Neuron (in vitro differentiated cells): ENCODE measurements at regions not wholly inside any gene's neighbourhood (a gene's known extent, or its start where the extent isn't known, plus 50 kb on each side); places are given as distances from the start of the nearest gene placed in this dataset.
"Not testable (repeated sequence)": the region's sequence is repeated elsewhere in the genome, so short reads cannot be mapped to it uniquely, and the experiment has no call there.

Experiments used
- H2AFZ ChIP-seq: one replicate; pipeline ENCODE4 v1.6.1; 2013; ENCODE audit warnings: low read depth, mild to moderate bottlenecking, inconsistent platforms, low read length, moderate library complexity
- H3K27me3 ChIP-seq: one replicate; pipeline ENCODE4 v1.6.1; 2013; ENCODE audit warnings: low read length; ENCODE audit not compliant: insufficient read depth
- H3K36me3 ChIP-seq: one replicate; pipeline ENCODE4 v1.6.1; 2013; ENCODE audit warnings: low read length; ENCODE audit not compliant: insufficient read depth
- H3K4me1 ChIP-seq: one replicate; pipeline ENCODE4 v1.6.1; 2013; ENCODE audit warnings: low read length; ENCODE audit not compliant: insufficient read depth
- H3K4me3 ChIP-seq: 2 replicates; pipeline ENCODE4 v1.5.1; 2013; ENCODE audit warnings: mild to moderate bottlenecking, low read length, moderate library complexity
- H3K9me3 ChIP-seq: one replicate; pipeline ENCODE4 v1.6.1; 2013; ENCODE audit warnings: low read length

DNA sequence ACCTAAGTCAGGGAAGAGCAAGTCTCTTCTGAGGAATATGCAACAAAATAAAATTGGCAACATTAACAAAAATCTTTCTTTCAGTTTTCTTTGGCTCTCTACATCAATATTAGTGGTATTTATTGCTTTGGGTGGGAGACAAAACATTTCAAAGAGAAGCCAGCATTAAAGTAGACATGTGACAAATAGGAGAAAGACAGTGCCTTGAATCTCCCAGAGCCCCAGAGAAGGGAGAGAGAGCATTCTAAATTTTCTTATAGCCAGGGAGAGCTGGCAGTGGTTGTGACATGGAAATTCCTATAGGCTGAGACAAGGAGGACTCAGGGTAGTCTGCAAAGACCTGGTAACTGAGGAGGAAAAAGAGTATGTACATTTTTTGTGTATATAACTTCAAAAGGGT, 79.4 kb upstream of the NREP start:
- no peaks in the 10 kb centered on the region for H3K27me3 ChIP-seq
- no peaks in the 10 kb centered on the region for H3K36me3 ChIP-seq
- H3K4me3 ChIP-seq = no peak overlapping the region
- H3K9me3 ChIP-seq = no peaks in the 10 kb centered on the region
- no peaks in the 10 kb centered on the region for H3K4me1 ChIP-seq
- no peak overlapping the region for H2AFZ ChIP-seq

DNA sequence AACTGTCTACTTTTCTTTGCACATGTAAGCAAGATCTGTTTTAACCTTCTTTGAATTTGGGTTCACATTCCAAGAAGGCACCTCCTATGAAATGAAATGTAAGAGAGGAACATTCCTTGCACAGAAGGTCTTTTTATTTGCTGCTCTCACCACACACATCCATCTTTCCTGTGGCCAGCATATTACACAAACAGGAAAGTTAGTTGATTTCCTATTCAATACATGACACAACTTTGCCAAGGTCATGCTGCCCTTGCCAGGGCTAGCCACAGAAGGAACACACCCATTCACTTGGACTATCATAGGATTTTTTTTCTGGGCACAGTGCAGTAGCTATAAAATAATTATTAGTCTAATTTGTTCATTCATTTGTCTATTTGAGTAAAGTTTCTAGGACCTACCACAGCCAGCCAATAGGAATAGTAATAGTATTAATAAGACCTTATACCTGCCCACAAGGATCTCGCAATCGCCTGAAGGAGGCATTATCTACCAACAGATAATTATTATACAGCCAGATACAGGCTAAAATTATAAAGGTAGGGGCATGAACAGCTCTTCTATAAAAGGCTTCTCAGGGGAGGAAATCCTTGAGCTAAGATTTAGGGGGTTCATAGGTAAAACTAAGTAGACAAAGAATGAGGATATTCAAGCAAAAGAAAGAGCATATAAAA, 78.1 kb upstream of the NREP start:
- no peaks in the 10 kb centered on the region for H3K36me3 ChIP-seq
- H3K4me3 ChIP-seq = no peak overlapping the region
- no peaks in the 10 kb centered on the region for H3K27me3 ChIP-seq
- H3K9me3 ChIP-seq = no peaks in the 10 kb centered on the region
- no peaks in the 10 kb centered on the region for H3K4me1 ChIP-seq
- no peak overlapping the region for H2AFZ ChIP-seq

DNA sequence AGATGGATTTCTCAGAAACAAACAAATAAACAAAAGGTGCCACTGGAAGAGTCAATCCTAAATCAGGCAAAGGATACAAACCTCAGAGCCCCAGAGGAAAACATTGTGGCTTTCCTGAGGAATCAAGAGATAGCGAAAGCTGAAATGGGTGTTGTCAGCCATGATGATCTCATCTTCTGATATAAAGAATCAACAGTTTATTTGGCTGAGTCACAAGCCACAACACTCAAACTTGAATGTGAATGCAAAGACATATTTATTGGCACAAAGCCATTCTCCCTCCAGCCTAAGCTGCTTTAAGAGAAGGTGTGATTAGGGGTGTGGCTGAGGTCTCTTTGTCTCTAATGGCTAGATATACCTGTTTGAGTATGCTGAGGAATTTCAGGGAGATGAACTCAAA, 73.3 kb upstream of the NREP start:
- Histone ChIP-seq H3K4me3 (no peak overlapping the region), H3K27me3 (no peaks in the 10 kb centered on the region), H3K4me1 (no peaks in the 10 kb centered on the region), H3K9me3 (no peaks in the 10 kb centered on the region), H2AFZ (no peak overlapping the region), H3K36me3 (no peaks in the 10 kb centered on the region)

DNA sequence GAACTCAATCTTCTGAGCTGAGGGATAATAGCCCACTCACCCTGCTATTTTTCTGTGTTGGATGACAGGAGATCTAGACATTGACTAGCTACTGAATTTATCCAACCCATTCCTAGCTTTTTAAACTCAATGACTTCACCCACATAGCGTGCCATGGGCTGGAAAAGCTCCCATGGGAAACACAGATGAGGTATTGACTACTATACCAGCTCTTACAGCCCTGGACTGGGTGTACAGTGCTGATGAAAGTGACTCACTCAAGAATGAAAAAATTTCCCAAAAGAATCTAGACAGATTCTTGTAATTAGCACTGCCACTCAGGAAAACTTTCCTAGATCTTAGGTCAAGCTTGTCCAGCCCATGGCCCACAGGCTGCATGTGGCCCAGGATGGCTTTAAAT, 72.7 kb upstream of the NREP start:
- no peak overlapping the region for H3K4me3 ChIP-seq
- H3K4me1 ChIP-seq = no peaks in the 10 kb centered on the region
- H2AFZ ChIP-seq = no peak overlapping the region
- H3K9me3 ChIP-seq = no peaks in the 10 kb centered on the region
- no peaks in the 10 kb centered on the region for H3K36me3 ChIP-seq
- no peaks in the 10 kb centered on the region for H3K27me3 ChIP-seq

DNA sequence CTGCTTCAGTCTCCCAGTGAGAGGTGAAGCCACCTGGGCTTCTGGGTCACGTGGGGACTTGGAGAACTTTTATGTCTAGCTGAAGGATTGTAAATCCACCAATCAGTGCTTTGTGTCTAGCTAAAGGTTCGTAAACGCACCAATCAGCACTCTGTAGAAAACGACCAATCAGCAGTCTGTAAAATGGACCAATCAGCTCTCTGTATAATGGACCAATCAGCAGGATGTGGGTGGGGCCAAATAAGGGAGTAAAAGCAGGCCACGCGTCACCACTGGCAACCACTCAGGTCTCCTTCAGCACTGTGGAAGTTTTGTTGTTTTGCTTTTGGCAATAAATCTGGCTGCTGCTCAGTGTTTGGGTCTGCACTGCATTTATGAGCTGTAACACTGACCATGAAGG, 69.1 kb upstream of the NREP start:
- Histone ChIP-seq H3K4me1 (no peaks in the 10 kb centered on the region), H3K27me3 (no peaks in the 10 kb centered on the region), H3K4me3 (no peak overlapping the region), H3K36me3 (no peaks in the 10 kb centered on the region), H3K9me3 (no peaks in the 10 kb centered on the region), H2AFZ (no peak overlapping the region)

DNA sequence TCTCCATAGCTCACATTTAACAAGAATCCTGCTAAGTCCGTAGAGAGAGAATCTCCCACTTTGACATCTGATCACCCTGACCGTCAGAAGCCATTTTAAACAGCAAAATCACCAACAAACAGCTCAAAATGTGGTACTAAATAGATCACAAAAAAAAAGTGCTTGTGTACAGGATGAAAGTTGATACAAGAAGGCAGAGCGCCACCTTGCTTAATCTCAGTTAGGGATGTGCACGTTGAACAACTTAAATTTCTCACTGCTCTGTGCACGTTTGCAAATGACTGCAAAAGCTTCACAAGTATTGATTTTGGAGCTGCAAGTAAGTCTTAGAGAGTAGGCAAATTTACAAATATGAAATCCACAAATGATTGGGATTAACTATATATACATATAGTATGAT, 63.1 kb upstream of the NREP start:
- no peak overlapping the region for H2AFZ ChIP-seq
- H3K9me3 ChIP-seq = no peaks in the 10 kb centered on the region
- no peaks in the 10 kb centered on the region for H3K36me3 ChIP-seq
- no peak overlapping the region for H3K4me3 ChIP-seq
- H3K4me1 ChIP-seq = no peaks in the 10 kb centered on the region
- no peaks in the 10 kb centered on the region for H3K27me3 ChIP-seq

DNA sequence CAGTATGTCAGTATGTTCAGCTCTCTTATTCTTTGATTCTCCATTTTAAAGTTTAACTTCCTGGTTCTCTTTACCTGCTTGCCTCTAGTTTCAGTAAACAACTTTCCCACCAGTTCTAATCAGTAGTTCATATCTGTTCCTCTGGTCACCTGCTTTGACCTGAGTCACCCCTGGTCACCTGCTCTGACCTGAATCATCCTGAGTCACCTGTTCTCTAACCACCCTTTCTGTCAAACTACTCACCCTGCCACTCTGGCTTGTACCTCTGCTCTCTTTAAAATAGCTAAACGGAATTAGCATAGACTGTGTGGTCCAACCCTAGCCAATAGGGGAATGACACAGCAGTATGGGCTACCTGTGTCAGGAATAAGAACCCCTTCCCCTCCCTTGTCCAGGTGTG, 62.0 kb upstream of the NREP start:
- not testable (repeated sequence) for H2AFZ ChIP-seq, H3K36me3 ChIP-seq, H3K4me1 ChIP-seq, H3K9me3 ChIP-seq, H3K27me3 ChIP-seq, H3K4me3 ChIP-seq

DNA sequence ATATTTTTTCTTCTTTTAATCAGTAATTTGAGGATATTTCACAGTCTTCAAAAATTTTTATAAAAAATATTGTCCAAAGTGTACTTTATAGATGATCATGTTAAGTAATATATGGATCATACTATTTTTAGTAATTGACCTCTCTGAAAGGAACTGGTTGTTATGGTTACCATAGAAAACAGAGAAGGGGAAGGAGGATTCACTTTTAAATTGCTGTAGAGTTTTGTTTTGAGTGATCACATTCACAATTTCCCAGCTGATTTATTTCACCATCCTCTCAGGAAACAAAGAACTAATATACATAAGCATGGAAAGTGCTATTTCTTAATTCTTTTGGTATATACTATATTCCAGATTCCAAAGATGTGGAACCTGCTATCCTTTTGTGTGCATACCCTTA, 56.5 kb upstream of the NREP start:
- H3K4me1 ChIP-seq = no peaks in the 10 kb centered on the region
- no peak overlapping the region for H3K4me3 ChIP-seq
- no peaks in the 10 kb centered on the region for H3K36me3 ChIP-seq

GRCh38 chr5:111810112-111810511, 53.1 kb upstream of the NREP start:
- Histone ChIP-seq H2AFZ (no peak overlapping the region), H3K36me3 (no peaks in the 10 kb centered on the region), H3K4me1 (no peaks in the 10 kb centered on the region), H3K4me3 (no peak overlapping the region), H3K27me3 (no peaks in the 10 kb centered on the region), H3K9me3 (no peaks in the 10 kb centered on the region)

More for the DNA sequence above, 56.5 kb upstream of the NREP start:
- no peaks in the 10 kb centered on the region for H3K9me3 ChIP-seq
- no peak overlapping the region for H2AFZ ChIP-seq
- no peaks in the 10 kb centered on the region for H3K27me3 ChIP-seq
